Neutrophil (primary cell): ENCODE measurements at regions not wholly inside any gene's neighbourhood (a gene's known extent, or its start where the extent isn't known, plus 50 kb on each side); places are given as distances from the start of the nearest gene placed in this dataset.

Experiments
- H3K27ac ChIP-seq: fragments of 200-600 bp; sonication (generic); 2 replicates; pipeline ENCODE4 v1.5.1; 2016; ENCODE audit warnings: mild to moderate bottlenecking, moderate library complexity
- H3K27me3 ChIP-seq: fragments of 200-600 bp; sonication (generic); 2 replicates; pipeline ENCODE4 v1.6.0; 2016; ENCODE audit warnings: mild to moderate bottlenecking
- H3K36me3 ChIP-seq: fragments of 200-600 bp; sonication (generic); 2 replicates; pipeline ENCODE4 v1.5.1; 2017
- H3K4me1 ChIP-seq, 2 experiments: fragments of 200-600 bp in 1 of 2; sonication (generic) in 1 of 2; 1 replicate in 1 of 2; 2 replicates in 1 of 2; pipeline versions ENCODE4 v1.5.1 to v1.6.1; 2013 to 2016; ENCODE audit warnings: low read depth in 1 of 2, low read length in 1 of 2, mild to moderate bottlenecking in 1 of 2, moderate library complexity in 1 of 2; ENCODE audit not compliant: control insufficient read depth in 1 of 2, insufficient read depth in 1 of 2
- H3K4me3 ChIP-seq, 2 experiments: fragments of 200-600 bp in 1 of 2; sonication (generic) in 1 of 2; 1 replicate in 1 of 2; 2 replicates in 1 of 2; pipeline ENCODE4 v1.5.1; 2013 to 2016; ENCODE audit warnings: low read depth in 1 of 2, low read length in 1 of 2, mild to moderate bottlenecking in 1 of 2, moderate library complexity in 1 of 2
- H3K9me3 ChIP-seq: fragments of 200-600 bp; sonication (generic); 2 replicates; pipeline ENCODE4 v1.5.1; 2016
- TF ChIP-seq, protein P1 (sequence below): fragments of 200-600 bp; sonication (generic); IDR thresholded peaks from 2 replicates; pipeline ENCODE4 v1.5.1; 2016; ENCODE audit warnings: antibody characterized with exemption

DNA sequence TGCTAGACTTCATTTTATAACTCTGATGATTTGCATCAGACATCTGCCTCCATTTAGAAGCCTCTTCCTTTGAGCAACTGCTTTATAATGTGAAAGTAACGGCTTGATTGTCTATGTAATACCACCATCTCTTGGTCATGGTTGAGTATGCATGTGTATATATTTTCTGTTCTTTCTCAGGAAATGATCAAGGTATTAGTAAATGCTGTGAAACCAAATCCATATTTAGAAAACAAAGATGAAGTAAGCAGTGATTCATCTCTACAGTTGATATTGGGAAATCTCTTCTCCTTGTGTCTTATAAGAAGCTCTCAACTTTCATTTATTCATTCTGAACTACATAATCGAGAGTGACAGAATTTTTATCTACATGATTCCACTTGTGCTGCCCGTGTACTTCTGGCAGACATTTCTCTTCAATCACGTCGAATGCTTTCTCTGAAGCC, 104.6 kb upstream of the ANO3 start:
- H3K9me3 ChIP-seq, result no peaks in the 10 kb centered on the region
- H3K4me1 ChIP-seq, result no peaks in the 10 kb centered on the region
- TF ChIP-seq, protein P1, sequence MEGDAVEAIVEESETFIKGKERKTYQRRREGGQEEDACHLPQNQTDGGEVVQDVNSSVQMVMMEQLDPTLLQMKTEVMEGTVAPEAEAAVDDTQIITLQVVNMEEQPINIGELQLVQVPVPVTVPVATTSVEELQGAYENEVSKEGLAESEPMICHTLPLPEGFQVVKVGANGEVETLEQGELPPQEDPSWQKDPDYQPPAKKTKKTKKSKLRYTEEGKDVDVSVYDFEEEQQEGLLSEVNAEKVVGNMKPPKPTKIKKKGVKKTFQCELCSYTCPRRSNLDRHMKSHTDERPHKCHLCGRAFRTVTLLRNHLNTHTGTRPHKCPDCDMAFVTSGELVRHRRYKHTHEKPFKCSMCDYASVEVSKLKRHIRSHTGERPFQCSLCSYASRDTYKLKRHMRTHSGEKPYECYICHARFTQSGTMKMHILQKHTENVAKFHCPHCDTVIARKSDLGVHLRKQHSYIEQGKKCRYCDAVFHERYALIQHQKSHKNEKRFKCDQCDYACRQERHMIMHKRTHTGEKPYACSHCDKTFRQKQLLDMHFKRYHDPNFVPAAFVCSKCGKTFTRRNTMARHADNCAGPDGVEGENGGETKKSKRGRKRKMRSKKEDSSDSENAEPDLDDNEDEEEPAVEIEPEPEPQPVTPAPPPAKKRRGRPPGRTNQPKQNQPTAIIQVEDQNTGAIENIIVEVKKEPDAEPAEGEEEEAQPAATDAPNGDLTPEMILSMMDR, result no peak
- no peak overlapping the region for H3K27ac ChIP-seq
- no peak overlapping the region for H3K4me3 ChIP-seq
- H3K27me3 ChIP-seq, result no peaks in the 10 kb centered on the region
- H3K36me3 ChIP-seq, result no peaks in the 10 kb centered on the region

DNA sequence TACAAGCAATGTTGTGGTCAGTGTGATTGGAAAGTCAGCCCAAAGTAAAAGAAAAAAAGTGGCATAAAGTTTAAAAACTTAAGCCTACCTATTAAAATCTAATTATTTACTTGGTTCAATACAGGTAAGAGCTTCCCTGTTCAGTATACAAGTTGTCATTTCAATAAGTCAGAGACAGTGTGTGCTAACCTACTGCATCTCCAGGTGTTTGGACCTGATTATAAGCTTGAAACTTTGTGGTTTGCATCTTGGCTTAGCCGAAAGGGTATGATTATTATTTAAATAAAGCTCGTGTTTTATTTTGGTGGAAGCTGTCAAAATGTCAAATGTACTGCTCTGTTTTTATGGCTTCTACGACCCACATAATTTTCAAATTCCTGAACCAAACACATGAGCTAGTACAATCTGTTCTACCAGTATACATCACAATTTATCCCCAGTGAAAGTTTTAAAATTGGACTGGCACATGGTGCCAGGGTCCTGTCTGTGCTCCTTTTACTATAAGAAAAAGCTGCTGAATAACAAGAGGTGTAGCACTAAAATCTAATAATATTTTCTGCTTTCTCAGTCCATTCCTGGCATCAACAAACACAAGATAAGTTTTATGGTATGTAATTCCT, 103.9 kb upstream of the ANO3 start:
- Histone ChIP-seq H3K27ac (no peak overlapping the region), H3K27me3 (no peaks in the 10 kb centered on the region), H3K4me1 (no peaks in the 10 kb centered on the region), H3K9me3 (no peaks in the 10 kb centered on the region), H3K36me3 (no peaks in the 10 kb centered on the region), H3K4me3 (no peak overlapping the region)
- TF ChIP-seq, protein P1, result no peak

DNA sequence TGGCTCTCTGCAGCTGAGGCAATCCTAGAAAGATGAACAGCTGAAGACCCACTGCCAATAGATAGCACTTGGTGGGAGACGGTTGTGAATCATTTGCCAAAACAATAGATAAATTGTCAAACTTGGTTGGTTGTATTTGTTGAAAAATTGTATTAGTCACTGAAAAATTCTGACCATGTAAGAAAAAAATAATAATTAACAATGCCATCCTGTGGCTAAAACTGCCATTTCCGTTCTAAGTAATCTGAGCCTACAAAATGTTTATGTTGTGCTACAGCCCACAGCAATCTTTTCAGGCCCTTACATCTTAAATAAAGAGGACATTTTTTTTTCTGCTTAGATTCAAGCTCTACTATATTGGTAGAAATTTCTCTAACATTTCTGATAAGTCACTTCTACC, 103.2 kb upstream of the ANO3 start:
- H3K27me3 ChIP-seq, result no peaks in the 10 kb centered on the region
- no peak overlapping the region for H3K27ac ChIP-seq
- TF ChIP-seq, protein P1, result no peak
- H3K36me3 ChIP-seq, result no peaks in the 10 kb centered on the region
- H3K9me3 ChIP-seq, result no peaks in the 10 kb centered on the region
- H3K4me3 ChIP-seq, result no peak overlapping the region
- H3K4me1 ChIP-seq, result no peaks in the 10 kb centered on the region

DNA sequence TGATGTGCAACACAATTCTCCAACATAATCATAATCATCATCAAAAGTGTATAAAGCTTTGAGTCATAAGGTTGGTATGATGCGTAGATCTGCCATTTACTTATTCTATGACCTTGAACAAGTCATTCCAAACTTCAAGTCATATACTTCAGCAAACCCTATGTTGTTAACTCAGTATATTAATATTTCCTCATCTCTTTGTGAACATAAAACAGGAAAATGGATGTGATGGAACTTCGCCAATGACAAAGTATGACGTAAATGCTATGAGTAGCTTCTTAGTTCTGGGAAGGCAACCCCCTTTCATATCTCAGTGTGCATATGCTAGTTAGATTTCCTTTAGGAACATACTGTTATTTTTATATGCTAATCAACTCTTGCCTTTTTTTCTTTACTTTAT, 102.7 kb upstream of the ANO3 start:
- Histone ChIP-seq H3K27ac (no peak overlapping the region), H3K4me1 (no peaks in the 10 kb centered on the region), H3K36me3 (no peaks in the 10 kb centered on the region), H3K27me3 (no peaks in the 10 kb centered on the region), H3K9me3 (no peaks in the 10 kb centered on the region), H3K4me3 (no peak overlapping the region)
- TF ChIP-seq, protein P1, result no peak

DNA sequence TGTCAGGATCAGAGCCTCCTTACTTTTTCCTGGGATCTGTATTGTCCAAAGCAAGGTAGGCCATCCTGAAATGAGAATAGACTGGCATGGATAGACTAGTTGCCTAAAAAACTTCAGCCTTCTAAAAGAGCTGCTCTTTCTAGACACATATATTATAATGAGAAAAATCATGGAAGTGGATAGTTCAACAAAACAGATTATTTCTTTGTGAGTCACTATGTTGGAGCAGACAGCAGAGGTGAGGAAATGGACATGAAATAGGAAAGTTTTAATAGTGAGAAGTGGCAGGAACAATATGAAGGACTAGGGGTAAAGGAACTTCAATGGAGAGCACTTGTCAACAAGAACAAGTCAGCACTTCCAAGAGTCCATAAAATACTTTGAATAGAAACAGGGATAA, 101.9 kb upstream of the ANO3 start:
- no peaks in the 10 kb centered on the region for H3K27me3 ChIP-seq
- TF ChIP-seq, protein P1, result no peak
- no peaks in the 10 kb centered on the region for H3K4me1 ChIP-seq
- H3K4me3 ChIP-seq, result no peak overlapping the region
- no peaks in the 10 kb centered on the region for H3K9me3 ChIP-seq
- H3K36me3 ChIP-seq, result no peaks in the 10 kb centered on the region
- H3K27ac ChIP-seq, result no peak overlapping the region
